ENCODE measurements at regions not wholly inside any gene's neighbourhood (a gene's known extent, or its start where the extent isn't known, plus 50 kb on each side); places are given as distances from the start of the nearest gene placed in this dataset.

- H3K9me3 ChIP-seq (replicated peaks; ENCODE audit: low read length), result no peaks in the 10 kb centered on the region
- H3K4me3 ChIP-seq (ENCODE audit: low read length), result no peak overlapping the region
- no peaks in the 10 kb centered on the region for H3K36me3 ChIP-seq (ENCODE audit: insufficient read depth, low read length)
- H3K4me2 ChIP-seq (ENCODE audit: low read length), result no peak overlapping the region
- peaks cover 12% of the 10 kb centered on the region for H3K4me1 ChIP-seq (ENCODE audit: control insufficient read depth, insufficient read depth, low read length)
- no peaks in the 10 kb centered on the region for H3K27me3 ChIP-seq (ENCODE audit: control insufficient read depth, insufficient read depth, low read length)
- no peak overlapping the region for H3K9ac ChIP-seq (ENCODE audit: low read depth, low read length)
Measured at GRCh38 chr11:27287205-27287604, 75.8 kb downstream of the CCDC34 start.

GRCh38 chr11:27285761-27286160 lies 77.3 kb downstream of the CCDC34 start:
- Histone ChIP-seq H3K4me2 (ENCODE audit: low read length) (no peak overlapping the region), H3K4me1 (ENCODE audit: control insufficient read depth, insufficient read depth, low read length) (peaks cover 24% of the 10 kb centered on the region), H3K27me3 (ENCODE audit: control insufficient read depth, insufficient read depth, low read length) (no peaks in the 10 kb centered on the region), H3K36me3 (ENCODE audit: insufficient read depth, low read length) (no peaks in the 10 kb centered on the region), H3K9me3 (replicated peaks; ENCODE audit: low read length) (no peaks in the 10 kb centered on the region), H3K4me3 (ENCODE audit: low read length) (no peak overlapping the region), H3K9ac (ENCODE audit: low read depth, low read length) (no peak overlapping the region)

- H3K9ac ChIP-seq (ENCODE audit: low read depth, low read length), result no peak overlapping the region
- peak overlapping the region; percentile 20 for H3K4me2 ChIP-seq (ENCODE audit: low read length)
- H3K4me1 ChIP-seq (ENCODE audit: control insufficient read depth, insufficient read depth, low read length), result peaks cover 24% of the 10 kb centered on the region
- H3K36me3 ChIP-seq (ENCODE audit: insufficient read depth, low read length), result no peaks in the 10 kb centered on the region
- H3K9me3 ChIP-seq (replicated peaks; ENCODE audit: low read length), result no peaks in the 10 kb centered on the region
- H3K27me3 ChIP-seq (ENCODE audit: control insufficient read depth, insufficient read depth, low read length), result peaks cover 5% of the 10 kb centered on the region
- H3K4me3 ChIP-seq (ENCODE audit: low read length), result no peak overlapping the region
Measured at GRCh38 chr11:27282806-27283205, 80.2 kb downstream of the CCDC34 start.

- no peak overlapping the region for H3K9ac ChIP-seq (ENCODE audit: low read depth, low read length)
- no peaks in the 10 kb centered on the region for H3K9me3 ChIP-seq (replicated peaks; ENCODE audit: low read length)
- peaks cover 9% of the 10 kb centered on the region for H3K27me3 ChIP-seq (ENCODE audit: control insufficient read depth, insufficient read depth, low read length)
- no peaks in the 10 kb centered on the region for H3K36me3 ChIP-seq (ENCODE audit: insufficient read depth, low read length)
- H3K4me3 ChIP-seq (ENCODE audit: low read length), result no peak overlapping the region
- H3K4me1 ChIP-seq (ENCODE audit: control insufficient read depth, insufficient read depth, low read length), result peaks cover 24% of the 10 kb centered on the region
- peak overlapping the region; percentile 20 for H3K4me2 ChIP-seq (ENCODE audit: low read length)
Measured at GRCh38 chr11:27281740-27282590, 81.0 kb downstream of the CCDC34 start.

- peaks cover 24% of the 10 kb centered on the region for H3K4me1 ChIP-seq (ENCODE audit: control insufficient read depth, insufficient read depth, low read length)
Measured at GRCh38 chr11:27281276-27281675, 81.7 kb downstream of the CCDC34 start.

GRCh38 chr11:27280140-27280539 lies 82.9 kb downstream of the CCDC34 start:
- Histone ChIP-seq H3K36me3 (ENCODE audit: insufficient read depth, low read length) (no peaks in the 10 kb centered on the region), H3K9me3 (replicated peaks; ENCODE audit: low read length) (no peaks in the 10 kb centered on the region), H3K4me3 (ENCODE audit: low read length) (no peak overlapping the region), H3K4me1 (ENCODE audit: control insufficient read depth, insufficient read depth, low read length) (peaks cover 24% of the 10 kb centered on the region), H3K9ac (ENCODE audit: low read depth, low read length) (no peak overlapping the region), H3K4me2 (ENCODE audit: low read length) (no peak overlapping the region), H3K27me3 (ENCODE audit: control insufficient read depth, insufficient read depth, low read length) (peaks cover 26% of the 10 kb centered on the region)

More at GRCh38 chr11:27281276-27281675, 81.7 kb downstream of the CCDC34 start:
- H3K4me2 ChIP-seq (ENCODE audit: low read length), result no peak overlapping the region
- H3K36me3 ChIP-seq (ENCODE audit: insufficient read depth, low read length), result no peaks in the 10 kb centered on the region
- peaks cover 15% of the 10 kb centered on the region for H3K27me3 ChIP-seq (ENCODE audit: control insufficient read depth, insufficient read depth, low read length)
- H3K4me3 ChIP-seq (ENCODE audit: low read length), result no peak overlapping the region
- H3K9me3 ChIP-seq (replicated peaks; ENCODE audit: low read length), result no peaks in the 10 kb centered on the region
- no peak overlapping the region for H3K9ac ChIP-seq (ENCODE audit: low read depth, low read length)

GRCh38 chr11:27279460-27279859 lies 83.6 kb downstream of the CCDC34 start:
- H3K4me3 ChIP-seq (ENCODE audit: low read length), result no peak overlapping the region
- no peak overlapping the region for H3K4me2 ChIP-seq (ENCODE audit: low read length)
- peaks cover 33% of the 10 kb centered on the region for H3K27me3 ChIP-seq (ENCODE audit: control insufficient read depth, insufficient read depth, low read length)
- H3K4me1 ChIP-seq (ENCODE audit: control insufficient read depth, insufficient read depth, low read length), result peaks cover 24% of the 10 kb centered on the region
- H3K36me3 ChIP-seq (ENCODE audit: insufficient read depth, low read length), result no peaks in the 10 kb centered on the region
- no peak overlapping the region for H3K9ac ChIP-seq (ENCODE audit: low read depth, low read length)
- no peaks in the 10 kb centered on the region for H3K9me3 ChIP-seq (replicated peaks; ENCODE audit: low read length)

GRCh38 chr11:27277843-27278242 lies 85.2 kb downstream of the CCDC34 start:
- peaks cover 42% of the 10 kb centered on the region for H3K27me3 ChIP-seq (ENCODE audit: control insufficient read depth, insufficient read depth, low read length)
- no peak overlapping the region for H3K4me3 ChIP-seq (ENCODE audit: low read length)
- no peaks in the 10 kb centered on the region for H3K36me3 ChIP-seq (ENCODE audit: insufficient read depth, low read length)
- H3K4me1 ChIP-seq (ENCODE audit: control insufficient read depth, insufficient read depth, low read length), result peaks cover 18% of the 10 kb centered on the region
- H3K9ac ChIP-seq (ENCODE audit: low read depth, low read length), result no peak overlapping the region
- no peaks in the 10 kb centered on the region for H3K9me3 ChIP-seq (replicated peaks; ENCODE audit: low read length)
- no peak overlapping the region for H3K4me2 ChIP-seq (ENCODE audit: low read length)

- H3K27me3 ChIP-seq (ENCODE audit: control insufficient read depth, insufficient read depth, low read length), result peaks cover 42% of the 10 kb centered on the region
- peaks cover 2% of the 10 kb centered on the region for H3K4me1 ChIP-seq (ENCODE audit: control insufficient read depth, insufficient read depth, low read length)
- no peak overlapping the region for H3K4me3 ChIP-seq (ENCODE audit: low read length)
- no peak overlapping the region for H3K9ac ChIP-seq (ENCODE audit: low read depth, low read length)
- no peaks in the 10 kb centered on the region for H3K9me3 ChIP-seq (replicated peaks; ENCODE audit: low read length)
- no peak overlapping the region for H3K4me2 ChIP-seq (ENCODE audit: low read length)
- no peaks in the 10 kb centered on the region for H3K36me3 ChIP-seq (ENCODE audit: insufficient read depth, low read length)
Measured at GRCh38 chr11:27276141-27276540, 86.9 kb downstream of the CCDC34 start.

GRCh38 chr11:27274854-27275395 lies 88.1 kb downstream of the CCDC34 start:
- H3K4me3 ChIP-seq (ENCODE audit: low read length), result no peak overlapping the region
- peaks cover 42% of the 10 kb centered on the region for H3K27me3 ChIP-seq (ENCODE audit: control insufficient read depth, insufficient read depth, low read length)

GRCh38 chr11:27266125-27266524 lies 96.9 kb downstream of the CCDC34 start:
- H3K9ac ChIP-seq (ENCODE audit: low read depth, low read length), result no peak overlapping the region
- no peak overlapping the region for H3K4me3 ChIP-seq (ENCODE audit: low read length)
- no peaks in the 10 kb centered on the region for H3K9me3 ChIP-seq (replicated peaks; ENCODE audit: low read length)
- H3K27me3 ChIP-seq (ENCODE audit: control insufficient read depth, insufficient read depth, low read length), result peaks cover 19% of the 10 kb centered on the region
- H3K4me2 ChIP-seq (ENCODE audit: low read length), result no peak overlapping the region
- no peaks in the 10 kb centered on the region for H3K36me3 ChIP-seq (ENCODE audit: insufficient read depth, low read length)
- H3K4me1 ChIP-seq (ENCODE audit: control insufficient read depth, insufficient read depth, low read length), result no peaks in the 10 kb centered on the region

More at GRCh38 chr11:27274854-27275395, 88.1 kb downstream of the CCDC34 start:
- Histone ChIP-seq H3K4me2 (ENCODE audit: low read length) (no peak overlapping the region), H3K4me1 (ENCODE audit: control insufficient read depth, insufficient read depth, low read length) (no peaks in the 10 kb centered on the region), H3K9me3 (replicated peaks; ENCODE audit: low read length) (no peaks in the 10 kb centered on the region), H3K9ac (ENCODE audit: low read depth, low read length) (no peak overlapping the region), H3K36me3 (ENCODE audit: insufficient read depth, low read length) (no peaks in the 10 kb centered on the region)

- no peaks in the 10 kb centered on the region for H3K9me3 ChIP-seq (replicated peaks; ENCODE audit: low read length)
- H3K4me3 ChIP-seq (ENCODE audit: low read length), result no peak overlapping the region
- no peaks in the 10 kb centered on the region for H3K36me3 ChIP-seq (ENCODE audit: insufficient read depth, low read length)
Measured at GRCh38 chr11:27263986-27264385, 99.0 kb downstream of the CCDC34 start.

More at GRCh38 chr11:27263986-27264385, 99.0 kb downstream of the CCDC34 start:
- no peak overlapping the region for H3K4me2 ChIP-seq (ENCODE audit: low read length)
- H3K27me3 ChIP-seq (ENCODE audit: control insufficient read depth, insufficient read depth, low read length), result peaks cover 19% of the 10 kb centered on the region
- no peak overlapping the region for H3K9ac ChIP-seq (ENCODE audit: low read depth, low read length)
- H3K4me1 ChIP-seq (ENCODE audit: control insufficient read depth, insufficient read depth, low read length), result no peaks in the 10 kb centered on the region
